GM12873 (cell line): ENCODE measurements at regions not wholly inside any gene's neighbourhood (a gene's known extent, or its start where the extent isn't known, plus 50 kb on each side); places are given as distances from the start of the nearest gene placed in this dataset.

Source experiments
- CTCF ChIP-seq: IDR thresholded peaks from 2 replicates; pipeline ENCODE4 v1.5.1; 2012; ENCODE audit warnings: low read depth, mild to moderate bottlenecking, moderate library complexity, low read length, control low read depth; ENCODE audit not compliant: insufficient read depth; ENCODE audit errors: missing control alignments

DNA sequence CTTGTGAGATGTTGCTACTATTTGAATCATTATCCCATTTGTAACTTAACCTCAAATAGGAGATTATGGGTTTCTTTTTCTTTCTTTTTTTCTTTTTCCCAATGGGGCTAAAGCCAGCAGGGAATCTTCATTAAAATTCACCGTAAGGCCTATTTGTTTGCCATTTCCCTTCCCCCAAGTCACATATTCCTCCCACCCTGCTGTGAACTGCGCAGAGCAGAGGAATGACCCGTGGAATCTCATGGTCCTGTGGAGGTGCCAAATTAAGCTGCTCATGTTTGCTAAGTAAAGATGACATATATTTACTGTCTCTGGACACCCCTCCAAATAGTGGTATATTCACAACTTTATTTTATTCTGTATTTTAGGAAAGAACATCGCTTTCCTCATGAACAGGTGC lies 699.3 kb downstream of the RNF144B start:
- no peak for TF ChIP-seq CTCF

- TF ChIP-seq CTCF: no peak
Measured at GRCh38 chr6:19087296-19087695, 700.1 kb downstream of the RNF144B start.

- no peak for TF ChIP-seq CTCF
Measured at GRCh38 chr6:19087897-19088296, 700.7 kb downstream of the RNF144B start.

DNA sequence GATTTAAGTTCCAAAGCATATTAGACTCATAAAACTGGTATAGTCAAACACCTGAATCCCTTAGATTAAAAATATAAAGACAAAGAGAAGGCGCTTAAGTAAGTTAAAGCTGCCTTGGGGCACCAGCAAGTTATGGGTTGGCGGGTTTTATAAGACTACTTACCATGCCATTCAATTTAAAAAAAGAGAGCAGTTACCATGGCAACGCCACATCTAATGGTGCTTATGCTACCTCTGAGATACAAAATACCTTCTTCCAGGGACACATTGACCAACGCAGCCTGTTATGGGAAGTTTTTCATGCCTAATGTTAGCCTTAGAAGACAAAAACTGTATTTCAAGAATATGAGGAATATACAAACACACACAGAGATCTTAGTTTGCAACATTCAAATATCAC lies 713.6 kb downstream of the RNF144B start:
- TF ChIP-seq CTCF: no peak

GRCh38 chr6:19102936-19103335 lies 715.8 kb downstream of the RNF144B start:
- TF ChIP-seq CTCF: no peak

DNA sequence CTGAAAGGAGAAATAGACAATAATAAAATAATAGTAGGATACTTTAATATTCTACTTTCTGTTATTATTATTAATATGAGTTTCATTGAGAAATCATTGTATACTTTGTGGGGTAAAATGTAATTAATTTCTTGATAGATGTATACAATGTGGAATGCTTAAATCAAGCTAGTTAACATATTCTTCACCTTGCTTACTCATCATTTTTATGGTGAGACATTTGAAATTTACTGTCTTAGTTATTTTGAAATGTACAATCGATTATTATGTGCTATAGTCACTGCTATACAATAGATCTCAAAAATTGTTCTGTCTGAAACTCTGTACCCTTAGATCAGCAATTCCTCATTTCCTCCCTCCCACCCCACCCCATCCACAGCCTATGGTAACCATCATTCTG lies 720.3 kb downstream of the RNF144B start:
- TF ChIP-seq CTCF: no peak

DNA sequence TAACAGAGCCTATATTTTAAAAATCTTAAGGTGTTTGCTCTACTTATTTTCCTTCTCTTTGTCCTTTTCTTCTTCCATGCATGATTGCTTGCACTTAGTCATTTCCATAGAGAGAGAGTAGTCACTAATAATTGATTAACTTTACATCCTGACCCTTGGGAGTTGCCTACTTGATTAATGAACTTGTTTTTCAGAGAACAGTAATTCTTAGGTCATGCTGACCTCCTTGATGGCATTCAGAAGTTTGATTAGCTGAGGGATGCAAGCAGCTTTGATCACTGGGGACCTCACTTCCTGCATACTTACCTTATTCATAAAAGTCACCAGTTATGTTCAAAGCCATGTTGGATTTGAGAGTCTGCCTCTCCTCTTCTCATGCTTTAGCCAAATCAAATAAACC lies 715.6 kb upstream of the ID4 start:
- TF ChIP-seq CTCF: no peak

DNA sequence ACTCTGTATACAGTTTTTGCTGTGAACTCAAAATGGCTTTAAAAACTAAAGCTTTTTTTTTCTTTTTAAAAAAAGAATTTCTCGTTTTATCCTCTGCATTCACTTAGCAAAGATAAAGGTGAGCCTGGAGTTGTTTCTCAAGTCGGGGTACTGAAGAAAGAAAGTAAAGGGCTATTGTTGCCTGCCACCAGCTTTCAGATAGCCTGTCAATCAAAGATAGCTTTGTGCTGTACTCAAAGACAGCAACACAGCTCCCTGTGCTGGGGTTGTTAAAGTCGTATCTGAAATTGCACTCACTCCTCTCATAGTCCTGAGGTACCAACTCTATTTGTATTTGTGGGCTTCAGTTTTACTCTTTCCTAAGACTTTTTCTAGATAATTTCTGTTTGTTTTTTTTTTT lies 710.1 kb upstream of the ID4 start:
- TF ChIP-seq CTCF: no peak
